Thoracic aorta (tissue), 2 donors: ENCODE measurements at regions not wholly inside any gene's neighbourhood (a gene's known extent, or its start where the extent isn't known, plus 50 kb on each side); places are given as distances from the start of the nearest gene placed in this dataset.

Source experiments
- ATAC-seq: fragments of 150-250 bp; one replicate; pipeline ENCODE4 v1.8.0; 2017; ENCODE audit warnings: low read depth; ENCODE audit not compliant: insufficient number of reproducible peaks, low FRiP score
- DNase-seq: peaks from one replicate; pipeline ENCODE4 v3.0.0-alpha.2; 2020; ENCODE audit warnings: low spot score
- H3K27ac ChIP-seq, 2 donors: fragments of 200-600 bp; sonication (generic); 1 replicate in 1 of 2; 2 replicates in 1 of 2; pipeline ENCODE4 v1.5.1; 2016; ENCODE audit warnings: mild to moderate bottlenecking in 2 of 2, moderate library complexity in 2 of 2
- H3K27me3 ChIP-seq: fragments of 200-600 bp; sonication (generic); replicated peaks from 2 replicates; pipeline ENCODE4 v1.6.0; 2016; ENCODE audit warnings: mild to moderate bottlenecking; ENCODE audit not compliant: insufficient read depth
- H3K36me3 ChIP-seq: fragments of 200-600 bp; sonication (generic); one replicate; pipeline ENCODE4 v1.5.1; 2016
- H3K4me1 ChIP-seq, 2 donors: fragments of 200-600 bp; sonication (generic); 1 replicate in 1 of 2; 2 replicates in 1 of 2; pipeline versions ENCODE4 v1.5.1 to v1.6.0; 2016; ENCODE audit warnings: low read depth in 2 of 2, mild to moderate bottlenecking in 1 of 2; ENCODE audit not compliant: control insufficient read depth in 1 of 2
- H3K4me3 ChIP-seq: fragments of 200-600 bp; sonication (generic); 2 replicates; pipeline ENCODE4 v1.5.1; 2016; ENCODE audit warnings: mild to moderate bottlenecking
- H3K9me3 ChIP-seq: fragments of 200-600 bp; sonication (generic); 2 replicates; pipeline ENCODE4 v1.5.1; 2016
- CTCF ChIP-seq: fragments of 200-600 bp; sonication (generic); IDR thresholded peaks from one replicate; pipeline ENCODE4 v1.5.1; 2019; ENCODE audit warnings: antibody characterized with exemption

DNA sequence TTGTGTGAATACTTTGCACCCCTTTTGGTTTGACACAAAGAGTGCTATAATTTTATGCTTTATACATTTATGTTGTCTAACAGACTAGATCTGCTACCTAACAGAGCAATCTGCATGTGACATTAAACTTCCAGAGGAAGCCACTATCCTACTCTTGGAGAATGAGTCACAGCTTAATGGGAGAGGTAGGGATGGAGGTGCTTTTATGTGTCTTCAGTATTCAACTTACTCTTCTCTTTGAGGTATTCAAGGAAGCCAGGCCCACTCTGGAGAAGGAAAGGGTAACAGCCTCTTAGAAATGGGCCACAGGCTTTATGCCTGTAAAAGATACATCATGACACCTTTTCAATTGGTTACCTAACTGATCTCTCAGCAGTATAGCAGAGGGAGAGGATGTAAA lies 85.8 kb upstream of the NEUROD1 start:
- Histone ChIP-seq H3K9me3 (no peaks in the 10 kb centered on the region), H3K27me3 (no peaks in the 10 kb centered on the region), H3K27ac (no peak overlapping the region), H3K36me3 (no peaks in the 10 kb centered on the region), H3K4me1 (no peaks in the 10 kb centered on the region), H3K4me3 (no peak overlapping the region)
- no peak for TF ChIP-seq CTCF
- ATAC-seq (no peak), DNase-seq (no peak)

DNA sequence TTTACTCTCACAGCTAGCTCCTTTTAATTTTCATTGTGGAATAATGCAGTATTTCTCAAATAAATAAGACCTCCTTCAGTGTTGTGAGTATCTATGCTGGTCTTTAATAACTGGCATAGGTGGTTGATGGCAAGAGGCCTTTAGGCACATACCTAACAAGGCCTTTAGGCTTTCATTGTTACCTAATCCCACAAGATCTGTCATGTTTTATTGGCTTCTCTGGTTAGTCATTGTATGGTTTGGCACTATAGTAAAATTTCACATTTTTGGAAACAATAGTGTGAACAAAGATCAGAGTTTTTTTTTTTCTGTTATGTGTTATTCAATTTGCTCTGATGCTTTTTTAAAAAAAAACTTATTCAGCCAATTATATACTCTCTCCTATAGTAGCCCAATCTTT lies 89.8 kb upstream of the NEUROD1 start:
- ATAC-seq (no peak), DNase-seq (no peak)
- Histone ChIP-seq H3K4me3 (no peak overlapping the region), H3K4me1 (no peaks in the 10 kb centered on the region), H3K36me3 (no peaks in the 10 kb centered on the region), H3K27me3 (no peaks in the 10 kb centered on the region), H3K27ac (no peak overlapping the region), H3K9me3 (no peaks in the 10 kb centered on the region)
- TF ChIP-seq CTCF = no peak

GRCh38 chr2:181771356-181771755 lies 91.0 kb upstream of the NEUROD1 start:
- H3K27me3 ChIP-seq = no peaks in the 10 kb centered on the region
- no peaks in the 10 kb centered on the region for H3K9me3 ChIP-seq
- no peak for DNase-seq
- H3K4me3 ChIP-seq = no peak overlapping the region
- TF ChIP-seq CTCF = no peak
- H3K4me1 ChIP-seq = no peaks in the 10 kb centered on the region
- no peak for ATAC-seq
- no peak overlapping the region for H3K27ac ChIP-seq
- no peaks in the 10 kb centered on the region for H3K36me3 ChIP-seq

GRCh38 chr2:181772334-181772733 lies 92.0 kb upstream of the NEUROD1 start:
- no peaks in the 10 kb centered on the region for H3K9me3 ChIP-seq
- H3K36me3 ChIP-seq = no peaks in the 10 kb centered on the region
- no peak for ATAC-seq
- H3K27ac ChIP-seq = no peak overlapping the region
- TF ChIP-seq CTCF = no peak
- H3K4me1 ChIP-seq = no peaks in the 10 kb centered on the region
- no peak for DNase-seq
- no peaks in the 10 kb centered on the region for H3K27me3 ChIP-seq
- H3K4me3 ChIP-seq = no peak overlapping the region

DNA sequence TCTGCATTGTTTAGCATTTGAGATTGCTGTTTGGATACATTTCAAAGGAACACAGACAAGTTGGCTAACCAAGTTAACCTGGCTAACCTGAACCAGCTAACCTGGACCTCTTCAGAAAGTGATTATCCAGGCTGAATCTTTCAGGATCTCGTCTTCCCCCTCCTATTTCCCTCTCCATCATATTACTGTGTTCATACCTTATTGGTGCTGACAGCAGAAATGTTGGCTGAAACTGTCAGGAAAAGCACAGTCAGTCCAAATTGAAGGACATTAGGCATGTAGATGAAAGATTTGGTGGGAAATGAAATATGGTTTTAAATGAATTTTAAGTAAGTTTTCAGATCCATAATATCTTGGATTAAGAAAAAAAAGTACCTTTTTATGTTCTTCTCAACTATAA lies 92.5 kb upstream of the NEUROD1 start:
- H3K4me1 ChIP-seq = peaks cover 0 to 4% of the 10 kb centered on the region in 2 donors
- no peak overlapping the region for H3K27ac ChIP-seq
- H3K9me3 ChIP-seq = no peaks in the 10 kb centered on the region
- no peaks in the 10 kb centered on the region for H3K36me3 ChIP-seq
- ATAC-seq = no peak
- H3K27me3 ChIP-seq = no peaks in the 10 kb centered on the region
- no peak overlapping the region for H3K4me3 ChIP-seq
- no peak for DNase-seq
- no peak for TF ChIP-seq CTCF
